ENCODE measurements at regions not wholly inside any gene's neighbourhood (a gene's known extent, or its start where the extent isn't known, plus 50 kb on each side); places are given as distances from the start of the nearest gene placed in this dataset.

DNA sequence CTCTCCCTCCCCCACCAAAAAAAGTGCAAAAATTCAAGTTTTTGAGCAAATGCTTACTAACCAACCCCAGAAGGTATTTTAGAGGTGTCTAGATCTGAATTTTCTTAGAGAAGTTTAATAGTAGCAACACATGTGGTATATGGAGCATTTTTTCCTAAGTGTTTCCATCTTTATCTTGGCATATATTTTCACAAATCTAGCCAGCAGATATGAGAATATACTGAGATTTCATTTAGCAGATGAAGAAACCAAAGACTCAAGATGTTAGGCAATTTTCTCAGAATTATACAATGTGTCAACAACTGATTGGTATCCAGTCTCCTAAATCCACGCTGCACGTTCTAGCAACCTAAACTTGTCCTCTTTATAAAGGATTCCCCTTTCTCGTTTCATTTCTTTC, 245.5 kb upstream of the CXXC4 start:
- H3K4me1 ChIP-seq = peaks cover 4% of the 10 kb centered on the region
- no peaks in the 10 kb centered on the region for H3K9me3 ChIP-seq
- intact Hi-C loops (cut with DNase I) = no loop called here
- ATAC-seq = no peak
- H3K36me3 ChIP-seq (replicated peaks in 1 of 2; ENCODE audit: insufficient read depth in 1 of 2, low read depth in 2 of 2) = no peaks in the 10 kb centered on the region
- no peak overlapping the region for H3K27ac ChIP-seq
- 75 to 87% methylated on average over 3 of the region's 3 CpGs for WGBS, 2 donors
- no peak for DNase-seq
- TF ChIP-seq, protein P1, sequence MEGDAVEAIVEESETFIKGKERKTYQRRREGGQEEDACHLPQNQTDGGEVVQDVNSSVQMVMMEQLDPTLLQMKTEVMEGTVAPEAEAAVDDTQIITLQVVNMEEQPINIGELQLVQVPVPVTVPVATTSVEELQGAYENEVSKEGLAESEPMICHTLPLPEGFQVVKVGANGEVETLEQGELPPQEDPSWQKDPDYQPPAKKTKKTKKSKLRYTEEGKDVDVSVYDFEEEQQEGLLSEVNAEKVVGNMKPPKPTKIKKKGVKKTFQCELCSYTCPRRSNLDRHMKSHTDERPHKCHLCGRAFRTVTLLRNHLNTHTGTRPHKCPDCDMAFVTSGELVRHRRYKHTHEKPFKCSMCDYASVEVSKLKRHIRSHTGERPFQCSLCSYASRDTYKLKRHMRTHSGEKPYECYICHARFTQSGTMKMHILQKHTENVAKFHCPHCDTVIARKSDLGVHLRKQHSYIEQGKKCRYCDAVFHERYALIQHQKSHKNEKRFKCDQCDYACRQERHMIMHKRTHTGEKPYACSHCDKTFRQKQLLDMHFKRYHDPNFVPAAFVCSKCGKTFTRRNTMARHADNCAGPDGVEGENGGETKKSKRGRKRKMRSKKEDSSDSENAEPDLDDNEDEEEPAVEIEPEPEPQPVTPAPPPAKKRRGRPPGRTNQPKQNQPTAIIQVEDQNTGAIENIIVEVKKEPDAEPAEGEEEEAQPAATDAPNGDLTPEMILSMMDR (IDR thresholded peaks at IDR 0.05) = no peak
- no peak for TF ChIP-seq POLR2A (IDR thresholded peaks at IDR 0.05)
- no peak overlapping the region for H3K4me3 ChIP-seq
- no peaks in the 10 kb centered on the region for H3K27me3 ChIP-seq

DNA sequence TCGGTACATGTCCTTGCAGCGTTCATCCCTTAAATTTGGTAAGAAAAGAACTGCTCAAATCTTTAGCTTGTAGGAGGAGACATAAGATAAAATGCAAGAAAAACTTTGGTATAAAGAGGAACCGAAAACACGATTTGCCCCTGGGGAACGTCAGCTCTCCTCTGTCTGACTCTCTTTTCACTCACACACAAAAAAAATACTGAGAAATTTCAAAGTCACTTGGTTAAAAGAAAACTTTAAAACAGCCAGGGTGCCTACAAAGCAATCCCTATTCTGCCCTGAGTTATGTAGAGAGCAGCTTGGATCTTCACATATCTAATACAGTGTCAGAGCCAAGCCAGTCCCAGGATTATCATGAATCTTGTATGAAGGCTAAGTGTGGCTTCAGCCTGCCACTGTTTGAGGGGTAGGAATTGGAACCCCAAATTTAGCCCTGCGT, 248.5 kb upstream of the CXXC4 start:
- intact Hi-C loops (cut with DNase I) = no loop called here
- no peak for ATAC-seq
- Histone ChIP-seq H3K36me3 (replicated peaks in 1 of 2; ENCODE audit: insufficient read depth in 1 of 2, low read depth in 2 of 2) (no peaks in the 10 kb centered on the region), H3K27me3 (no peaks in the 10 kb centered on the region), H3K9me3 (no peaks in the 10 kb centered on the region), H3K4me3 (no peak overlapping the region), H3K27ac (no peak overlapping the region), H3K4me1 (no peaks in the 10 kb centered on the region)
- no peak for TF ChIP-seq POLR2A (IDR thresholded peaks at IDR 0.05)
- TF ChIP-seq, protein P1 (IDR thresholded peaks at IDR 0.05) = no peak
- DNase-seq = no peak
- WGBS, 2 donors = 80 to 81% methylated on average over 6 of the region's 6 CpGs

DNA sequence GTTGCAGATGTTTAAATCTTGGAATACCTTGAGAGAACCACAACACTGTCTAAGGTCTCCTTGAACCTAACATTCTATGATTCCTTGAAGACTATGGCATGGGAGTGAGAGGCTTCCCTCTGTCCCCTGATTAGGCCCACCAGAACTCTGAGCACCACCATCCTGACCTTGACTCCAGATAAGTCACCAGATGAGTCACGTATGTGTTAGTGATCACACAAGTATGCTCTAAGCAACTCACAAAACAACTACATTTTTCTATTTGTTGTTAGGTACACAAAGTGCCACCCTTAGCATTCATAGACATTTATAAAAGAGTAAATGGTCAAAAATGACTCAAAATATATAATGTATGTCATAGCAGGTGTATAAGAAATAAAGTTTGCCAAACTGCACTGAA, 252.9 kb upstream of the CXXC4 start:
- no peaks in the 10 kb centered on the region for H3K36me3 ChIP-seq (replicated peaks in 1 of 2; ENCODE audit: insufficient read depth in 1 of 2, low read depth in 2 of 2)
- DNase-seq = no peak
- ATAC-seq = no peak
- no peaks in the 10 kb centered on the region for H3K27me3 ChIP-seq
- 18 to 39% methylated on average over 1 of the region's 1 CpG for WGBS, 2 donors
- TF ChIP-seq, protein P1 (IDR thresholded peaks at IDR 0.05) = no peak
- no peak for TF ChIP-seq POLR2A (IDR thresholded peaks at IDR 0.05)
- H3K4me3 ChIP-seq = no peak overlapping the region
- no peak overlapping the region for H3K27ac ChIP-seq
- intact Hi-C loops (cut with DNase I) = no loop called here
- H3K9me3 ChIP-seq = no peaks in the 10 kb centered on the region
- no peaks in the 10 kb centered on the region for H3K4me1 ChIP-seq

DNA sequence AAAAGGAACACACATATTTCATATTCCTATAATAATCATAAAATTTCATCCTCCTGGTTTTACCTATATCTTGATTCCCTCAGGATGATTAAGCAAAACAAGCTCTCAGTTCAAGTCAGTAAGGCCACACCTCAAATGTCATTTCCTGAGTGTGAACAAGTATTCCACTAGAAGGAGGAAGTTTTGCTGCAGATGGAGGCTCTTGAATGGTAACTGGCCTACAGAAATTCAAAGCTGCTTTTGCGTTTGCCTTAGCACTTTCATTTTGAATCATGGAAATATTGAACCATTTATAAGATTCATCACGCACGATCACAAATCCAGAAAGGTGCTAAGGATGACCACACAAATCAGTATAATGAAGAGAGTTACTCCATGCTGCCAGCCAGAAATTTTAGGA, 254.4 kb upstream of the CXXC4 start:
- 81 to 86% methylated on average over 3 of the region's 3 CpGs for WGBS, 2 donors
- TF ChIP-seq POLR2A (IDR thresholded peaks at IDR 0.05) = no peak
- no peak overlapping the region for H3K4me3 ChIP-seq
- H3K27me3 ChIP-seq = no peaks in the 10 kb centered on the region
- no peaks in the 10 kb centered on the region for H3K4me1 ChIP-seq
- H3K9me3 ChIP-seq = no peaks in the 10 kb centered on the region
- H3K27ac ChIP-seq = no peak overlapping the region
- intact Hi-C loops (cut with DNase I) = no loop called here
- ATAC-seq = no peak
- no peaks in the 10 kb centered on the region for H3K36me3 ChIP-seq (replicated peaks in 1 of 2; ENCODE audit: insufficient read depth in 1 of 2, low read depth in 2 of 2)
- DNase-seq = no peak

DNA sequence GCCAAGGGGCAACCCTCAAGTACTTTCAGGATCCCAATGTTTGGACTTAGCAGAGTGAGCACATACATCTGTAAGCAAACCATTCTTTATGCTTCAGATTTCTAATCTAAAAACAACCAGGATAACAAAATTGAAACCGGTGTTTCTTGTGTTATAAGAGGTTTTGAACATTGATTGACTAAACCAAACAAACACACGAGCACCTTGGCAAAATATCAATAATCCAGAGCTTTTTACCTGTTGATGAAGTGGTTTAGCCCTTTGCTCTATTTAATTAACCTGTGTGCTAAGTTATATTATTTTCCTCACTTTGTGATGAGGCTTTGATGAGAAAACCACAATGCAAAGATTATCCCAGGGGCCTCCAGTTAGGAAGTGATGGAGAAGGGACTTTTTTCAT, 255.3 kb upstream of the CXXC4 start:
- Histone ChIP-seq H3K4me1 (no peaks in the 10 kb centered on the region), H3K27ac (no peak overlapping the region), H3K9me3 (no peaks in the 10 kb centered on the region), H3K27me3 (no peaks in the 10 kb centered on the region), H3K4me3 (no peak overlapping the region), H3K36me3 (replicated peaks in 1 of 2; ENCODE audit: insufficient read depth in 1 of 2, low read depth in 2 of 2) (no peaks in the 10 kb centered on the region)
- intact Hi-C loops (cut with DNase I) = no loop called here
- 16 to 24% methylated on average over 2 of the region's 2 CpGs for WGBS, 2 donors
- DNase-seq = no peak
- TF ChIP-seq, protein P1 (IDR thresholded peaks at IDR 0.05) = no peak
- TF ChIP-seq POLR2A (IDR thresholded peaks at IDR 0.05) = no peak
- ATAC-seq = no peak
